ENCODE measurements at regions not wholly inside any gene's neighbourhood (a gene's known extent, or its start where the extent isn't known, plus 50 kb on each side); places are given as distances from the start of the nearest gene placed in this dataset.

DNA sequence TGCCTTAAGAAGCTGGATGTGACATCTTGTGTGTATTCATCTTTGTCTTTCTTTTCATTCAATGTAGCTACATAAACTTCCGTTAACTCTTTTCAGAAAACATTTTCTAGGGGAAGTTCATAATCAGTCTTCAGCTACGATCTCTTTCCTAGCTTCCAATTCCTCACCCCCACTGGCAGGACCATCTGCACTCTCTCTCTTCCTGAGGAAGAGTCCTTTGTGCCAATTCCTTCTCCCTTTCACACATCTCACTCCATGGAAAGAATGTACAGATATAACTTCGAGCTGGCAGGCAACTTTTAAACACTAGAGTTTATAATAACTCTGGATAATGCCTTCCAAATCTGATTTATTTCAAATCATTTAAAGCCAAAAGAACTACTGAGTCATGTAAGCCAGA, 495.7 kb downstream of the GALC start:
- no peak for DNase-seq

DNA sequence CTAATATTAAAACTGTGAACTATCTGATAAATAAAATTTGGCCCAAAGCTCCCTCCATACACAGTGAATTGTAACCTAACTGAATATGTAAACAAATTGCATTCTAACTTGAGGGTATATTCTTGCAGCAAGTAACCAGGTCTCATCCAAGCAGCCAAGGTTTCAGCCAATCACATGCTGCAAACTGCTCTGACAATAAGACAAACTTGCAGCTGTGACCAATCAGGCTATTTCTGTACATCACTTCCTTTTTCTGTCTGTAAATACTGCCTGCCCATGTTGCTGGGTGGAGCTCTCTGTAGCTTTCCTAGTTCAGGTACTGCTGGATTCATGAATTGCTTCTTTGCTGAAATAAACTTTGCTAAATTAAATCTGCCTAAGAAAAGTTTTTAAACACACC, 499.0 kb downstream of the GALC start:
- DNase-seq, result no peak

DNA sequence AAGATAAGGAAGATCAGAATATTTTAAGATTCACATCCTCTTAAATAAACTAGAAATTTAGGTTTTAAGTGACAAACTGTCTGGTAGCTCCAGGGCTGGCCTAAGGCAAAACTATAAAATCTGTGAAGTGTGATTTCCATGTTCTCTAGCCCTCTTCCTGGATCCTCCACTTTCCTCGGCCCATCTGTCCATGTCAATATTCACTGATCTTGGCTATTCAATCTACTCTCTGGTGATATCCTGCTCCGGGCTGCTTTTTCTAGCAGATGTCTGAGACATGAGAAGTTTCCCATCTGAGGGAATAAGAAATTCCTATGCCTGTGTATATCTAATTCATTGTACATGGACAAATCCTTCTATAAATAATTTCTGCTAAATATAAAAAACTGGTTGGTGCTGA, 500.4 kb downstream of the GALC start:
- DNase-seq, result no peak

DNA sequence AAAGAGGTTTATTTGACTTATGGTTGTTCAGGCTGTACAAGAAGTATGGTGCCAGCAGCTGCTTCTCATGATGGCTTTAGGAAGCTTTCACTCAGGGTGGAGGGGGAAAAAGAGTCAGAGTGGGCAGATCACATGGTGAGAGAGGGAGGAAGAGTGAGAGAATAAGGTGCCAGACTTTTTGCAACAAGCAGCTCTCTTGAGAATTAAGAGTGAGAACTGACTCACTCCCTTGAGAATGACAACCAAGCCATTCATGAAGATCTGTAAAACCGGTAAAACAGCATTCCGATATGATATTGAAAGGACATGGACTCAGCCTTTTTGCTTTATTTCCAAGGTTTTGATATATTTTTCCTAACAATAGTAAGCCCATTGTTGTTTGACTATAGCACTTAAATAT, 501.2 kb downstream of the GALC start:
- DNase-seq, result no peak

DNA sequence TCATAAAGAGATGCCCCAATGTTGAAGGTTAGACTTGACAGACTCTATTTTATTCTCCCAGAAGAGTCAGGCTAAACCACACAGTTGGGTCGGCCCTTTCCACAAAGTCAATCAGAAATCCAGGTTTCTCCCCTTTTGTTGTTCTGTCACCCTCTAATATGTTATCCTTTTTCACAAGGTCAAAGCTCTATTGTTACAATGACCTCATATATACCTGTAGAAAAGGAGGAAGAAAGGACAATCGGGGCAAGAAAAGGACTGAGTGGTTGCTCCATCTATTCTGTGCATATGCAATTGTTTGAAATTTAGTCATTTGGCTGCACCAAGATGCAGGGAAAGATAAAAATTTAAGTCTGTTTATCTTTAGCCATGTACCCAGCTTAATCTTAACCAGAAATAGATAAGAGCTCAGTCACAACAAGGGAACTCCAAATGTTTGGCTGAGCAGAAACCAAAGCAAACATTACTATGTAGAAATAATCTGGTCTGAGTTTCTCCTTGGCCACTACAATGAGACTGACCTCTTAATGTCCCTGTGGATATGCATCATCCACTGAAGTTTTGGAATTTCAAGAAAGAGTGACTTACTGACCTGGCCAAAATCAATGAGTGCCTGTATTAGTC, 503.7 kb downstream of the GALC start:
- no peak for DNase-seq

DNA sequence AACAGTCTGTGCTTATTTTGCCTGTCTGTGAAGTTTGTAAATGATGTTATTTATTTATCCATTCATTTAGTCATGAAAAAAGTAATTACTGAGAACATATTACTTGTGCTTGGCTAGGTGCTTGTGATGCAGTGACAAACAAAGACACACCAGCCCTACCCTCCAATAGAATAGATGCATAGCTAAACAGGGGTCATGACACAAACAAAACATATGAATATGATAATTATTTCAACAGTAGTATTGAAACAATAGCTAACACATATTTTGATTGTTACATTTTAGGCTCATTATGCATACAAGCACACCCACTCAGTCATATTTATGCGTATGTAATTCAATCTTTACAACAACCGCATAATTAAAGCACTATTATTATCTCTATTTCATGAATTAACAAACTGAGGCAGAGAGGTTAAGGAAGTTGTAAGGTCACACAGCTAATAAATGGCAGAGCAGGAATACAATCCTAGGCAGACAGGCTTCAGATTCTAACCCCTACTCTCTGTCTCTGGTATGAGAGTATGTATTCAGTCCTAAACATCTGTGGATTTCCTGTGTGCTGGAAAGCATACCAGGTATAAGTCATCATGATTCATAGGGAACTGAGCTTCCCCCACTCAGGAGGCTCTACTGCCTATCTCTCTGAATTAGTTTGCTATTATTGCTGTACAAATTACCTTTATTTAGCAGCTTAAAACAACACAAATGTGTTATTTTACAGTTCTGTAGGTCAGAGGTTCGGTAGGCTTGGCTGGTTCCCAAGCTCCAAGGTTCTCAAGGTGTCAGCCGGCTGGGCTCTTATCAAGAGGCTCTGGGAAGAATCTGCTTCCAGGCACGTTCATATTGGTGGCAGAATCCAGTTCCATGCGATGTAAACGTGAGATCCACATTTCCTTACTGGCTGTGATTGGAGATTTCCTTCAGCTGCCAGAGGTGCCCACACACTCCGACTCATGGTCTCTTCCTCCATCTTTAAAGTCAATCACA, 509.4 kb downstream of the GALC start:
- no peak for DNase-seq

DNA sequence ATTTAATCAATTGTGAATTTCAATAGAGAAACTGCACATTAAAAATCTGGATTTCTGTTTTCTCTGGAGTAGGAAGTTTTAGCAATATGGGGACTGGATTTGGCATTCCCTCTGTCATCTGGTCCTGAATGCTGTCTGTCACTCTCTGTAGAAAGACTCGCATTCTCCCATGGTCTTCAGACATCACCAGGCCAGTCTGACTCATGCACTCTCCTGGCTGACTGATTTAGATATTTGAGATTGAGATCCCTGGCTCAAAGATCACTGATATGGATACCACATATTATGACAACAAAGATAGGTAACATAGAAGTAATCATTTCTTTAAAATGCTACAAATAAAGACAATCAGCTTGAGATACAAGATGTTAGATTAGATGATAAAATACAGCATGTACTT, 524.5 kb downstream of the GALC start:
- no peak for DNase-seq

DNA sequence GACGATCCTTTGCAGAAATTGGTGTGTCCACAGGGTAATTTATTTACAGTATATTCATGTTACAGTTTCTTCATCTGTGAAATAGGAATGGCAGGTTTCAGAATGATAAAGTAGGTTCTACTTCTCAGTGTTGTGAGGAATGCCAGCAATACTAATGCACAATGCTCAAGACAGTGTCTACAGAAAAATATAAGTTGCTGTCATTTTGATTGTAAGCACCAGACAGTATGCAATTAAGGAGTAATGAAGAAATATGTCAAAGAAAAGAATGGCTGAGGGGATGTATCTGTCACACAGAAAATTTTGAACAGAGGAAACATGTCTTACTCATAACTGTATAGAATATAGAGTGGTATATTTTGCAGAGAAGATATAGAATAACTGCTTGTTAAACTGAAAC, 525.4 kb downstream of the GALC start:
- DNase-seq, result no peak

DNA sequence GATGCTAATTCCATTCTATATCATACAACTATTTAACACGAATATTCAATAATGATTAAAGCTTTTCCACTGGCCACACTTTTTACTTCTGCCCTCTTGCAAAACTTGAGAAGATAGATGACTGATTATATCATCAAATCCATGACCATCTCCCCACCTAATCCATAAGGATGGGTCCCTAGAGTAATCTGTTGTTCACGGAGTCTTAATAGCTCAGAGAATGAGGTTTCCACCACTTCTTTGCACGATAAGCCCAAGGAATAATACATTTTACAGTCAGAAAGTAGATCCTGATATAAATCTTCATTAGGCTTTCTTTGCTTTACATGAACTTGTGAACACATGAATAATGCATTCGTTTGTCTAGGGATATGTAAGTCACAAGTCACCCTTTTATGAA, 527.2 kb downstream of the GALC start:
- DNase-seq, result no peak

DNA sequence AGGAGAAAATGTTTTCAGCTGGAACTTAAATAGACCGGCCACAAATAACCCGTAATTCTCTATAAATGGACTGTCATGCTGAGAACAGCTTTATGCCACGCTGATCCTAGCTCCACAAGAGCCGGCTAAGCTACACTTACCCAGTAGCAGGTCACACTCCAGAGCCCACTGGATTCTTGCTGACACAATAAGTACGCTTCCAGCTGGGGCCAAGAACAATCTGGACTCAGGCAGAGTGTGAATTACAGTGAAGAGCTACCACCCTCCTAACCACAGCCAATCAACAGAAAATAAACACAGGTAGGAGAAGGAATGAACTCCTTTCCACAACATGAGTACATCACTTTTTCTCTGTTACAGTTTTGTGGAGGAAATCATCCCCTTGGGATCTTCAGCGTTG, 531.3 kb downstream of the GALC start:
- no peak for DNase-seq

DNA sequence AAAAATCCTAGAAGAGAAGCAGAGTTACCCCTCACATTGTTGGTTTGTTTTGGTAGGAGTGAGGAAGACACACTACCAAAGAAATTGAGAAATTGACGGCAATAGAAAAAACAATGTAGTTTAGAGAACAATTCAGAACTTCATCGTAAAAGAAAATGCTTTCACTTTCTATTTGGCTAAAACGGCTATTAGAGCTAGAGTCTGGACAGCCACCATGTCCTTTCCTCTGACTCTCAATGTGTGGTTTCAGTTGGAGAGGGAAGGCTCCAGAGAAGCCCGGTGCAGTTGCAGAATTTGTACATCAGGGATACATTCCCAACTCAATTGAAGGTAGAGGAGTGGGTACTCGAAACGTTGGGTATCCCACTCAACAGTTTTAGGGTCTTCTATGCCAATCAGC, 535.3 kb downstream of the GALC start:
- DNase-seq, result no peak

DNA sequence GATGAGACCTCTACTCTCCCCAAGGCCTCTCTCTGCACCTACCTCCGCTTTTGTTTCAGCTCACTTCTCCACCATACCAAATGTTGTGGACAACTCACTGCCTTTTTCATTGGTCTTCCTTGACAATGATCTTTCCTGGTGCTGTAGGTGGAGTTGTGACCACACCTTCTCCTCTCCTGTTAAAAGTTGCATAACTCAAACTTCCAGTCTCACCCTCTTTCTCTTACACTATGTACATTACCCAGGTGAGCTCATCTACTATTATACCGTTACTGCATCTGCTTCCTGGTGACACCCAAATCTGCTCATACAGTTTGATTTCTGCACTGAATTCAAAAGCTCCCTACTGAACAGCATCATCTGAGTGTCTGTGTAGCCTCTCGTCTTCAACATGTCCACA, 542.8 kb downstream of the GALC start:
- no peak for DNase-seq

DNA sequence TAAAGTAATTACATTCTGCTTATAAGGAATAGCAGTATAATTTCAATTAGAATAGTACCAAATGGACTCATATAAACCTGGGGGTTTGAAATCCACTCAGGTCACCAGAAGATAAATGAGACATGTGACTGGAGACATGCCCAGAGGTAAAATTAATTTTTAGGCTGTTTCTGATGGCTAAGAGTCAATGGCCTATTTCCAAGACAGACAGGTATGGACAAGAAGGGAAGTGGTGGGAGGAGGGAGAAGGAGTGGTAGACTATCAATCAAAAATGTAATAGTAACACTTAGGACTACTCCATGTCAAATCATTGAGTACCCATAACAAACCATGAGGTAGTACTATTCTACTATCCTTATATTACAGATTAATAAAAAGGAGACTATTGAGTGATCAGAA, 544.0 kb downstream of the GALC start:
- DNase-seq, result no peak

DNA sequence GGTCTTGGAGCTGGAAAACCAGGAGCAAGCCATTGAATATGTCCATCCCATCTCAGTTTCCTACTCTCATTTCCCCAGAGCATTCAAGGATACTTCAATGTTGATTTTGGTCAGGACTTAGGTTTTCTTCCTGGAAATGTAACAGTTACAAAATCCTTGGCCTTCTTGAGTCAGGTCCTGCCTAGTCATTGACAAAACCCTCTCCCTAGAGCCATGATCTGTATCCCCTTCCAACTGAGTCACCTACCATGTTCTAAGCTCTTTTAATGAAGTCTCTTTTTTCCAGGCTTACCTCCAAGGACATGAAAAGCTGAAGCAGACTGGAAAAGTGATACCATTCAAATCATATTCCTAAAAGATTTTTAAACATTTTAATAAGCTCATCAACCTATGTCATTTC, 549.2 kb downstream of the GALC start:
- no peak for DNase-seq

DNA sequence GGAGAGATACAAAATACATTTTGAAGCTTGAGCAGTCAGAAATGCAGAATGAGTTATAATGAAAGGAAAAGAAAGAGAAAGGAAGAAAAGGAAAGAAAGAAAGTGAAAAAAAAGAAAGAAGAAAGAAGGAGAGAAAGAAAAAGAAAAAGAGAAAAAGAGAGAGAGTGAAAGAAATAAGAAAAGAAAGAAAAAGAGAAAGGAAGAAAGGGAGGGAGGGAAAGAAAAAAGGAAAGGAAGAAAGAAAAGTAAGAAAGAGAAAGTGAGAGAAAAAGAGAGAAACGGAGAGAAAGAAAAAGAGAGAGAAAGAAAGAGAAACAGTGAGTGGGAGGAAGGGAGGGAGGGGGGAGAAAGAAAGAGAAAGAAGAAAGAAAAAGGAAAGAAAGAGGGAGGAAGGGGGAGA, 549.9 kb downstream of the GALC start:
- DNase-seq, result no peak

DNA sequence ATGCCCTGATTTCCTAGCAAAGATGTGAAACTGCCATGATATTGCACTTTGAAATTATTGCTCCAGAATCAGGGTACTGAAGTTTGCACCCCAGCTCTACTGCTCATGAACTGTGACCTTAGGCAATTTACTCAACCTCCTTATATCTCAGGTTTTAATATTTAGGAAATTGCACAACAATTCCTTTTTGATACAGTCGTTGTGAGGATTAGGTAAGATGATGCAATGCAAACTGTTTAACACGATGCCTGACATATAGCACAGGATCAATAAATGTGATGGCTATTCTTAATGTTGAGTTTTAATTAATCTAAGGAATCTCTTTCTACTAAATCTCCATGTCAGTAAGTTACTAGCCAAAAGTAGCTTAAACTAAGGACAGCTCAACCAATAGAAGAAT, 555.8 kb downstream of the GALC start:
- DNase-seq, result no peak

DNA sequence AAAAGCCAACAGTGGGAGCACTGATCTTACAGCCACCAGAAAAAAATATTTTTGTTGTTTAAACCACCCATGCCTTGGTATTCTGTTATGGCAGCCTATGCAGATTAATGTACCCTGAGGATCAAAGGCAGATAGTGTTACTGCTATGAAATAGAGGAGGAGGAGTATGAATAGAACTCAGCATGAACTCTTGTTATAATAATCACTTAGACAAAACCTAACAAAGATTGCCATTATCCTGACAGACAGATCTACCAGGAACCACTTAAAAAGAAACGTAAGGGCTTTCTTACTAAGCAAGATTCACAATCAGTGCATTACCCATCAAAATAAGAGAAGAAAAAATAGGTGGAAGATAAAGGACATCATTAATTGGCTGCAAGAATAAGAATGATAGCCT, 558.3 kb downstream of the GALC start:
- no peak for DNase-seq

DNA sequence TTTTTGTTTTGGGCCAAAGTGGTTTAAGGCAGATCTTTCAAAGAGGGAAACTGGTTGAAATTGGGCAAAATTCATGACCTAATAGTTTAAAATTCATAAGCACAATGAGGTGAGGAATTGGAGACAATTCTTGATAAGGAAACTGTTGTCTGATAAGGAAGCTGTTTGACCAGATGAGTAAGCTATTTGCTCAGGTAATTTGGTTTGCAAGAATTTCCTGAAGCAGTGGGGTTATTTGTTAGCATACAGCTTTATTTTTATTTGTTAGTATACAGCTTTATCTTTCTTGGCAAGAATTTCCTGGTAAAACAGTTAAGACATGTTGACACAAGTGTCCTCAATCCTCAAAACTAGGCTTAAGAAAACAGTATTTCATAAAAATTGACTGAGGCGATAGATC, 559.0 kb downstream of the GALC start:
- DNase-seq, result no peak

DNA sequence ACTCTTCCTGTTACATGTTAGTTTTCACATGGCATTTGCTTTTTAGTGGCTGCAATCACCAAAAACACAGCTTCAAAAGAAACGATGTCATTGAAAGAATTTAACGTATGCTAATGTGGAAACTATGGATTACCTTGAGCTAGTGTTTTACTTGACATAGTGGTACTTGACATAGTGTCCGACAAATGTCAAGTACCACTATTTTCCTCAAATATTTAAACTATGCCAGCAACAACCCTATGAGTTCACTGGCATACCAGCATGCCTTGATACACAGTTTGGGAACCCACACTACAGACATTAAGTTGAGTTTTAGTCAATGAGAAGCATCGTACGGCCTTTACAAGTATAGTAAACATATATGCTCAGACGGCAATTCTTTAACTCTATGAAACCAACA, 560.3 kb downstream of the GALC start:
- DNase-seq, result no peak

DNA sequence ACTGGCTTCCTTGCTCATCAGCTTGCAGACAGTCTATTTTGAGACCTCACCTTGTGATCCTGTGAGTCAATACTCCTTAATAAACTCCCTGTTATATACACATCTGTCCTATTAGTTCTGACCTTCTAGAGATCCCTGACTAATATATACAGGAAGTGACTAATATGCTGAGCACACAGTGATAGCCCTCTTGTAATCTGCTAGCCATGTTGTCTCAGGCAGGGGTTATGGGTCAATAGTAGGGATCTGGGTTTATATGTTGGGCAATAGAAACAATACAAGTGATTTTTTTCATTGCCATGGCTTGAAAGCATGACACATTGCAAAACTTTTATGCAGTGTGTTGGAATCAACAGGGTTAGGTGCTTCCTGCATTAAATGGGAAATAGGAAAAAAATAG, 562.2 kb downstream of the GALC start:
- no peak for DNase-seq

DNA sequence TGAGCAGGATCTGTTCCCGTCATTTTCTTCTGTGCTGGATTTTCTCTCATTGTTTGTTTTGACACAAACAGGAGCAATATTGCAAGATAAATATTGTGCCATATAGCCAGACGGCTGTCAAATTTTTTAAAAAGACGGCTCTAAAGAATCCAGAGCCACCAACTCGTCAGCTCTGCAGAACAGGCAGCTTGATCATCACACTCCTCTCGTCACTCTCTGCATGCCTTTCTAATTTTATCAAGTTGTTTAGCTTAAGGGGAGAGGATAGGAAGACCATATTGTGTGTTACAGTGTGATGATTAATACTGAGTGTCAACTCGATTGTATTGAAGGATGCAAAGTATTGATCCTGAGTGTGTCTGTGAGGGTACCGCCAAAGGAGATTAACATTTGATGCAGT, 562.8 kb downstream of the GALC start:
- no peak for DNase-seq

DNA sequence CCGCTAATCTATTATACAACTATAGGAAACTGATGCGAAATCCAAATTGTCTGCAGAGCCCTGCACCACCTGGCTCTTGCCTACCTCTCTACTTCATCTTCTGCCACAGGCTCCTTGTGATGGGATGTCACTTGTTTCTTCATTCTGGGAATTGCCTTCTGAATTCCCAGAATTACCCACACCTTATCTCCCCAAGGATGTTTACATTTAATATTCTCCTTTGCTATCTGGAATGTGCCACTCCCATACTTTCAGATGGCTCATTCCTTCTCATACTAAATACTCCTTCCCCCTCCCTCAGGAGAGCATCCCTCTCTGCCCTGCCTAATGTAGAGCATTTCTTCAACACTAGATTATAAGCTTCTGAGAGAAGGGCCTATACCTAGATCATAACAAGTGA, 573.1 kb downstream of the GALC start:
- DNase-seq, result no peak

DNA sequence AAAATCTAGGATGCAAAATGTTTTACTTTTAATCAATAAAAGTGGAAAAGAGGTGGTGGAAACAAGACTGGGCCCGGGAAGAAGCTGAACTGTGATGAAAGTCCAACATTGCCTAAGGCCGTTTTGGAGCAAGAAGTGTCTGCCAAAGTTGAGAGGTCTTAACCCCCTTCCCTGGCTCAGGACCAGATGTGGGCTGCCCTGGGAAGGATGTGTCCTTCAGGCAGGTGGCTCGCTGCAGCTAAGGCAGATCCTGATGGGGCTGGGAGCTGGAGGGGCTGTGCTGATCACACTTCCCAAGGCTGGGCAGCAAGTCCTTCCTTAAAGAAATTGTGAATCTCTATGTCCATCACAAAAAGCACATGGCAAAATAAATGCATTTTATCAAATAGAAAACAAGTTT, 581.6 kb downstream of the GALC start:
- no peak for DNase-seq

DNA sequence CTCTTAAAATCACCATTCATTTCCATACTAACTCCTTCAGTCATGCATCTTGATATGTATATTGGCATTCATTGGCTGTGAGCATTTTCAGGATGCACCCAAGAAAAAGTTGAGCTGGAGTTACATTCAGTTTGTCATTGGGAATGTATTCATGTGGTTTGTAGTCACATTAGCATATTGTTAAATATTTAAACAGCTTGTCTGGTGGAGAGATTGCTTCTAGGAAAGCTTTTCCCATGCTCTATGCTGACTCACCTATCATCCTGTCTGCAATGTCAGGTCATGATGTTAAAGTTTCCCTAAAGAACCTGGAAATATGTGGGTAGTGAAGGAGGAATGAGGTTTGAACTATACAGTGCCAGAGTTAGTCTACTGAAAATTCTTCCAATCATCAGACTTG, 583.6 kb downstream of the GALC start:
- DNase-seq, result no peak

DNA sequence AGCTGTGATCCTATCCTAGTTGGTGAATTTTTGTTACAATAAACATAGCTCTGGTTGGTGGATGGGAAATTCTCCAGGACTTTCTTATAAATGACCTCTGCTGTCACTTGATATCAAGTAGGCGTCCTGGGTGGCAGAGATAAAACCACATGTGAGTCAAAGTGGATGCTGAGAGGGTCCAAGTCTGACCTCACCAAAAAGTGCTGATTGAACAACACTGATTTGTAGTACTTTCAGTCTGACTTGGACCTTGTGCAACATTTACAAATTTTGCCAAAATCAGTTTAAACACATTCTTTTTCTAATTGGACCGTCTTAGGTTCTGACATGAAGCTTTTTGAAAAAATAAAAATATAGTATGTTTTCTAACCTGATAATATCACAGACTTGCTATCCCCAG, 585.6 kb downstream of the GALC start:
- no peak for DNase-seq
